ENCODE measurements at regions not wholly inside any gene's neighbourhood (a gene's known extent, or its start where the extent isn't known, plus 50 kb on each side); places are given as distances from the start of the nearest gene placed in this dataset.
"Not testable (repeated sequence)": the region's sequence is repeated elsewhere in the genome, so short reads cannot be mapped to it uniquely, and the experiment has no call there.

GRCh38 chrX:20685652-20686051 lies 418.9 kb upstream of the RPS6KA3 start:
- Histone ChIP-seq H3K4me2 (no peak overlapping the region), H3K9me2 (replicated peaks; ENCODE audit: insufficient read depth) (no peaks in the 10 kb centered on the region), H3K27me3 (no peaks in the 10 kb centered on the region), H3K27ac (no peak overlapping the region), H4K20me1 (ENCODE audit: insufficient read depth, poor library complexity, severe bottlenecking) (no peaks in the 10 kb centered on the region), H3K4me1 (ENCODE audit: insufficient read depth) (no peaks in the 10 kb centered on the region), H3K4me3 (no peak overlapping the region), H3K36me3 (replicated peaks; ENCODE audit: insufficient read depth, low read depth) (no peaks in the 10 kb centered on the region), H3K9me3 (ENCODE audit: low read depth) (no peaks in the 10 kb centered on the region), H3K79me2 (no peaks in the 10 kb centered on the region), H2AFZ (no peak overlapping the region)
- 78% methylated on average over 5 of the region's 5 CpGs for WGBS (ENCODE audit: low lambda C conversion rate, missing lambda C conversion rate)
- TF ChIP-seq EZH2 (IDR thresholded peaks at IDR 0.05; ENCODE audit: borderline replicate concordance) (no peak), EZH2phosphoT487 (IDR thresholded peaks at IDR 0.05; ENCODE audit: low read depth, severe bottlenecking, unreplicated experiment) (no peak)
- TF ChIP-seq, protein P1, sequence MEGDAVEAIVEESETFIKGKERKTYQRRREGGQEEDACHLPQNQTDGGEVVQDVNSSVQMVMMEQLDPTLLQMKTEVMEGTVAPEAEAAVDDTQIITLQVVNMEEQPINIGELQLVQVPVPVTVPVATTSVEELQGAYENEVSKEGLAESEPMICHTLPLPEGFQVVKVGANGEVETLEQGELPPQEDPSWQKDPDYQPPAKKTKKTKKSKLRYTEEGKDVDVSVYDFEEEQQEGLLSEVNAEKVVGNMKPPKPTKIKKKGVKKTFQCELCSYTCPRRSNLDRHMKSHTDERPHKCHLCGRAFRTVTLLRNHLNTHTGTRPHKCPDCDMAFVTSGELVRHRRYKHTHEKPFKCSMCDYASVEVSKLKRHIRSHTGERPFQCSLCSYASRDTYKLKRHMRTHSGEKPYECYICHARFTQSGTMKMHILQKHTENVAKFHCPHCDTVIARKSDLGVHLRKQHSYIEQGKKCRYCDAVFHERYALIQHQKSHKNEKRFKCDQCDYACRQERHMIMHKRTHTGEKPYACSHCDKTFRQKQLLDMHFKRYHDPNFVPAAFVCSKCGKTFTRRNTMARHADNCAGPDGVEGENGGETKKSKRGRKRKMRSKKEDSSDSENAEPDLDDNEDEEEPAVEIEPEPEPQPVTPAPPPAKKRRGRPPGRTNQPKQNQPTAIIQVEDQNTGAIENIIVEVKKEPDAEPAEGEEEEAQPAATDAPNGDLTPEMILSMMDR (IDR thresholded peaks at IDR 0.05; ENCODE audit: poor library complexity): no peak
- DNase-seq (ENCODE audit: low spot score): no peak

- no peaks in the 10 kb centered on the region for H3K79me2 ChIP-seq
- no peaks in the 10 kb centered on the region for H3K9me2 ChIP-seq (replicated peaks; ENCODE audit: insufficient read depth)
- H3K27ac ChIP-seq: no peak overlapping the region
- no peak overlapping the region for H2AFZ ChIP-seq
- TF ChIP-seq EZH2 (IDR thresholded peaks at IDR 0.05; ENCODE audit: borderline replicate concordance) (no peak), EZH2phosphoT487 (IDR thresholded peaks at IDR 0.05; ENCODE audit: low read depth, severe bottlenecking, unreplicated experiment) (no peak)
- H3K4me3 ChIP-seq: no peak overlapping the region
- no peak for DNase-seq (ENCODE audit: low spot score)
- H3K27me3 ChIP-seq: no peaks in the 10 kb centered on the region
- no peak overlapping the region for H3K4me2 ChIP-seq
- whole genome bisulfite sequencing (ENCODE audit: low lambda C conversion rate, missing lambda C conversion rate): 48% methylated on average over 1 of the region's 1 CpG
- H3K9me3 ChIP-seq (ENCODE audit: low read depth): no peaks in the 10 kb centered on the region
- H3K36me3 ChIP-seq (replicated peaks; ENCODE audit: insufficient read depth, low read depth): no peaks in the 10 kb centered on the region
- no peaks in the 10 kb centered on the region for H3K4me1 ChIP-seq (ENCODE audit: insufficient read depth)
- no peaks in the 10 kb centered on the region for H4K20me1 ChIP-seq (ENCODE audit: insufficient read depth, poor library complexity, severe bottlenecking)
Measured at GRCh38 chrX:20681683-20682082, 415.0 kb upstream of the RPS6KA3 start.

GRCh38 chrX:20680998-20681397 lies 414.3 kb upstream of the RPS6KA3 start:
- Histone ChIP-seq H3K4me2 (no peak overlapping the region), H3K4me1 (ENCODE audit: insufficient read depth) (no peaks in the 10 kb centered on the region), H4K20me1 (ENCODE audit: insufficient read depth, poor library complexity, severe bottlenecking) (no peaks in the 10 kb centered on the region), H3K4me3 (no peak overlapping the region), H2AFZ (no peak overlapping the region), H3K27ac (no peak overlapping the region), H3K79me2 (no peaks in the 10 kb centered on the region), H3K9me3 (ENCODE audit: low read depth) (no peaks in the 10 kb centered on the region), H3K9me2 (replicated peaks; ENCODE audit: insufficient read depth) (no peaks in the 10 kb centered on the region), H3K27me3 (no peaks in the 10 kb centered on the region), H3K36me3 (replicated peaks; ENCODE audit: insufficient read depth, low read depth) (no peaks in the 10 kb centered on the region)
- DNase-seq (ENCODE audit: low spot score): no peak
- no peak for TF ChIP-seq EZH2 (IDR thresholded peaks at IDR 0.05; ENCODE audit: borderline replicate concordance)
- no peak for TF ChIP-seq EZH2phosphoT487 (IDR thresholded peaks at IDR 0.05; ENCODE audit: low read depth, severe bottlenecking, unreplicated experiment)
- TF ChIP-seq, protein P1 (IDR thresholded peaks at IDR 0.05; ENCODE audit: poor library complexity): no peak

DNA sequence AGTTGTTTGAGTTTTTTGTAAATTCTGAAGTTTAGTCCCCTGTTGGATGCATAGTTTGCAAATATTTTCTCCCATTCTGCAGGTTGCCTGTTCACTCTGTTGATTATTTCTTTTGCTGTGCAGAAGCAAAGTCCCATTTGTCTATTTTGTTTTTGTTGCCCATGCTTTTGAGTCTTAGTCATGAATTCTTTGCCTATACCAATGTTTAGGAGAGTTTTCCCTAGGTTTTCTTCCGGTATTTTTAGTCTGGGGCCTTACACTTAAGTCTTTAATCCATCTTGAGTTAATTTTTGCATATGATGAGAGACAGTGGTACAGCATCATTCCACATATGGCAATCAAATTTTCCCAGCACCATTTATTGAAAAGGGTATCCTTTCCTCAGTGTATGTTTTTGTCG lies 405.8 kb upstream of the RPS6KA3 start:
- TF ChIP-seq EZH2 (IDR thresholded peaks at IDR 0.05; ENCODE audit: borderline replicate concordance) (no peak), EZH2phosphoT487 (IDR thresholded peaks at IDR 0.05; ENCODE audit: low read depth, severe bottlenecking, unreplicated experiment) (no peak)
- TF ChIP-seq, protein P1 (IDR thresholded peaks at IDR 0.05; ENCODE audit: poor library complexity): no peak
- 73% methylated on average over 2 of the region's 2 CpGs for WGBS (ENCODE audit: low lambda C conversion rate, missing lambda C conversion rate)
- H2AFZ ChIP-seq: no peak overlapping the region
- no peak overlapping the region for H3K4me3 ChIP-seq
- H4K20me1 ChIP-seq (ENCODE audit: insufficient read depth, poor library complexity, severe bottlenecking): no peaks in the 10 kb centered on the region
- H3K4me1 ChIP-seq (ENCODE audit: insufficient read depth): no peaks in the 10 kb centered on the region
- H3K36me3 ChIP-seq (replicated peaks; ENCODE audit: insufficient read depth, low read depth): no peaks in the 10 kb centered on the region
- no peak overlapping the region for H3K4me2 ChIP-seq
- H3K27me3 ChIP-seq: no peaks in the 10 kb centered on the region
- H3K79me2 ChIP-seq: no peaks in the 10 kb centered on the region
- H3K9me2 ChIP-seq (replicated peaks; ENCODE audit: insufficient read depth): no peaks in the 10 kb centered on the region
- DNase-seq (ENCODE audit: low spot score): no peak
- no peaks in the 10 kb centered on the region for H3K9me3 ChIP-seq (ENCODE audit: low read depth)
- H3K27ac ChIP-seq: no peak overlapping the region

DNA sequence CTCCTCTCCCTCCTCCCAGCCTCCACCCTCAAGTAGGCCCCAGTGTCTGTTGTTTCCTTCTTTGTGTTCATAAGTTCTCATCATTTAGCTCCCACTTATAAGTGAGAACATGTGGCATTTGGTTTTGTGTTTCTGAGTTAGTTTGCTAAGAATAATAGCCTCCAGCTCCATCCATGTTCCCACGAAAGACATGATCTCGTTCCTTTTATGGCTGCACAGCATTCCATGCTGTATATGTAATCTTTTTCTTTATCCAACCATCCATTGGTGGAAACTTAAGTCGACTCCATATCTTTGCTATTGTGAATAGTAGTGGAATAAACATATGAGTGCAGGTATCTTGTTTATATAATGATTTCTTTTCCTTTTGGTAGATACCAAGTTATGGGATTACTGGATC lies 405.0 kb upstream of the RPS6KA3 start:
- not testable (repeated sequence) for H3K4me3 ChIP-seq; H2AFZ ChIP-seq; H3K9me2 ChIP-seq (replicated peaks; ENCODE audit: insufficient read depth); H3K79me2 ChIP-seq; DNase-seq (ENCODE audit: low spot score); H3K27me3 ChIP-seq; H3K4me1 ChIP-seq (ENCODE audit: insufficient read depth); H3K9me3 ChIP-seq (ENCODE audit: low read depth); H3K4me2 ChIP-seq; H4K20me1 ChIP-seq (ENCODE audit: insufficient read depth, poor library complexity, severe bottlenecking); H3K27ac ChIP-seq; H3K36me3 ChIP-seq (replicated peaks; ENCODE audit: insufficient read depth, low read depth)
- WGBS (ENCODE audit: low lambda C conversion rate, missing lambda C conversion rate): 48% methylated on average over 3 of the region's 3 CpGs

Data from hepatocyte (in vitro differentiated cells).